ENCODE measurements at regions not wholly inside any gene's neighbourhood (a gene's known extent, or its start where the extent isn't known, plus 50 kb on each side); places are given as distances from the start of the nearest gene placed in this dataset.

DNA sequence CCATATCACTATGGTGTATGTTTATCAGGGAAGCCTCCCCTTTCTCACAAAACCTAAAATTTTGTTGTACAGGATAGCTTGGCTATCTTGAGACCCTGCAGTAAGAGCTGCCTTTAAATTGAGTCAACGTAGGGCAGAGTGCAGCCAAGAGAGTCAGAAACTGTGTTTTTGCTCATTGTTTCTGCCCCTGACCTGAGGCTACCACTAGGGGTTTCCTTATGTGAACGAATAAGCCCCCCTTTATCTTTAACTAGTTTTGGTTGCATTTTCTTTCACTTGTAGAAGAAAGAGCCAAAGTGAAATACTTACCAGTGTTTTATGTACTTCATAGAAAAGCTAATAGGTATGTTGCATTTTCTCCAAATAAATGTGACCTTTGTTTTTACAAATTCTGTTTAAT, 149.9 kb upstream of the TMC3 start:
- TF ChIP-seq CTCF (IDR thresholded peaks at IDR 0.05) (no peak), POLR2A (IDR thresholded peaks at IDR 0.05) (no peak), EP300 (IDR thresholded peaks at IDR 0.05) (no peak)

Data from gastroesophageal sphincter (tissue), 3 donors.